ENCODE measurements at regions not wholly inside any gene's neighbourhood (a gene's known extent, or its start where the extent isn't known, plus 50 kb on each side); places are given as distances from the start of the nearest gene placed in this dataset.

GRCh38 chr2:65594150-65594549, 161.8 kb upstream of the SPRED2 start:
- Histone ChIP-seq H2BK120ac (replicated peaks; ENCODE audit: low read depth, low read length) (no peak overlapping the region), H4K8ac (ENCODE audit: extremely low read depth, insufficient read depth, low read length) (no peak overlapping the region), H2BK12ac (ENCODE audit: low read depth, low read length) (no peak overlapping the region), H3K4ac (replicated peaks; ENCODE audit: insufficient read length, low read depth, low read length) (no peak overlapping the region), H2BK20ac (ENCODE audit: low read length) (no peak overlapping the region), H3K23me2 (ENCODE audit: low read depth, low read length) (no peaks in the 10 kb centered on the region), H3K9me3 (ENCODE audit: insufficient read depth in 2 of 2, low read depth in 1 of 2, low read length in 1 of 2) (no peaks in the 10 kb centered on the region), H3K23ac (ENCODE audit: insufficient read length) (no peak overlapping the region), H3K27ac (ENCODE audit: low read depth, low read length) (no peak overlapping the region), H2AK5ac (ENCODE audit: low read depth, low read length) (no peak overlapping the region), H3K36me3 (ENCODE audit: control insufficient read depth in 2 of 4, insufficient read depth in 4 of 4, low read length in 3 of 4) (no peaks in the 10 kb centered on the region), H4K20me1 (replicated peaks in 1 of 2; ENCODE audit: control insufficient read depth in 1 of 2, insufficient read depth in 2 of 2, low read length in 2 of 2) (no peaks in the 10 kb centered on the region), H3K4me2 (ENCODE audit: insufficient read depth in 1 of 2, low read depth in 2 of 2, low read length in 2 of 2) (no peak overlapping the region), H3K4me1 (replicated peaks in 1 of 4; ENCODE audit: control insufficient read depth in 3 of 4, insufficient read depth in 4 of 4, low read length in 3 of 4) (no peaks in the 10 kb centered on the region), H3K4me3 (ENCODE audit: extremely low read depth in 1 of 4, insufficient read depth in 2 of 4, low read depth in 3 of 4, low read length in 4 of 4) (no peak overlapping the region), H3K18ac (ENCODE audit: extremely low read depth, low read length) (no peak overlapping the region), H3K79me1 (ENCODE audit: low read depth, low read length) (no peaks in the 10 kb centered on the region), H4K5ac (ENCODE audit: insufficient read length, low read depth, low read length) (no peak overlapping the region), H3K27me3 (replicated peaks in 1 of 4; ENCODE audit: control insufficient read depth in 3 of 4, extremely low read depth in 1 of 4, insufficient read depth in 3 of 4, low read length in 3 of 4) (no peaks in the 10 kb centered on the region), H2BK15ac (ENCODE audit: low read length) (no peak overlapping the region), H2BK5ac (ENCODE audit: low read depth, low read length) (no peak overlapping the region), H3K79me2 (ENCODE audit: control insufficient read depth in 1 of 2, insufficient read depth in 2 of 2, low read length in 2 of 2) (no peaks in the 10 kb centered on the region), H4K91ac (replicated peaks; ENCODE audit: insufficient read length, low read length) (no peak overlapping the region), H3K14ac (ENCODE audit: insufficient read length) (no peak overlapping the region), H3K9ac (replicated peaks in 1 of 4; ENCODE audit: extremely low read depth in 1 of 4, low read depth in 3 of 4, low read length in 3 of 4) (no peak overlapping the region), H3K56ac (replicated peaks; ENCODE audit: insufficient read length, low read depth, low read length) (no peak overlapping the region), H2AFZ (ENCODE audit: low read length) (no peak overlapping the region)
- no peak for FAIRE-seq
- ChIA-PET POLR2A (ENCODE audit: partially characterized antibody) (no interaction called here), CTCF (ENCODE audit: partially characterized antibody) (no interaction called here)
- no peak for DNase-seq (ENCODE audit: low read depth in 1 of 2, low spot score in 2 of 2)
- TF ChIP-seq BRCA1 (IDR thresholded peaks at IDR 0.05; ENCODE audit: low read depth, low read length) (no peak), YY1 (IDR thresholded peaks at IDR 0.05; ENCODE audit: low read depth, low read length) (no peak), CTBP2 (IDR thresholded peaks at IDR 0.05; ENCODE audit: borderline replicate concordance, insufficient read depth, insufficient read length, low read length) (no peak), NANOG (IDR thresholded peaks at IDR 0.05; ENCODE audit: insufficient read depth, low read depth, low read length, poor library complexity, severe bottlenecking) (no peak), TAF1 (IDR thresholded peaks at IDR 0.05; ENCODE audit: low read depth, low read length) (no peak), POLR2AphosphoS5 (IDR thresholded peaks at IDR 0.05; ENCODE audit: low read depth, low read length) (no peak), ASH2L (IDR thresholded peaks at IDR 0.05; ENCODE audit: low read length) (no peak)
